ENCODE measurements at regions not wholly inside any gene's neighbourhood (a gene's known extent, or its start where the extent isn't known, plus 50 kb on each side); places are given as distances from the start of the nearest gene placed in this dataset.

DNA sequence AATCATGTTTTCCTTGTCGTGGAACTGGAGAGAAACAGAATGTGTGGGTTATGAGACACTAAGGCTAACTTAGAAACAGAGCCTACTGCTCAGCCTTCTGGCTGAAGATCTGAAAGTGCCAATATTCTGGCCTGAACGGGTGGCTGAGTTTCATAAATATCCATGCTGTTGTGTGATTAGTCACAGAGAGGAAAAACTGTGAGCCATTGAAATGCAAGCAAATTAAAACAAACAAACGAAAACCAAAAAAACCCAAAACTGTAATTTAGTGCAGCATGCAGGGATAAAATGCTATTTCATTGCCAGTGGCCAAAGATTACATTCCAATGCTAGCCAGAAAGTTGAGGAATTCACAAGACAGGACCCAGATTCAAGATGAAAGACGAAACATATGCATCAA lies 315.1 kb downstream of the UBE3D start:
- no peak overlapping the region for H3K4me3 ChIP-seq (ENCODE audit: low read depth in 2 of 2, low read length in 1 of 2)
- H3K36me3 ChIP-seq (replicated peaks in 1 of 2; ENCODE audit: control insufficient read depth in 1 of 2, insufficient read depth in 2 of 2, low read length in 1 of 2) = no peaks in the 10 kb centered on the region
- H3K9me2 ChIP-seq = no peaks in the 10 kb centered on the region
- H3K4me1 ChIP-seq (ENCODE audit: control insufficient read depth in 1 of 2, insufficient read depth in 2 of 2, low read depth in 1 of 2, low read length in 1 of 2) = no peaks in the 10 kb centered on the region
- ChIA-PET CTCF (no interaction called here), POLR2A (no interaction called here)
- no peaks in the 10 kb centered on the region for H3F3A ChIP-seq (replicated peaks; ENCODE audit: insufficient read depth)
- H3K27ac ChIP-seq (ENCODE audit: low read depth in 2 of 2, low read length in 1 of 2) = no peak overlapping the region
- no peak for DNase-seq
- no peak overlapping the region for H2AFZ ChIP-seq (ENCODE audit: low read depth)
- H3K79me2 ChIP-seq (ENCODE audit: insufficient read depth) = no peaks in the 10 kb centered on the region
- H4K20me1 ChIP-seq (ENCODE audit: insufficient read depth) = no peaks in the 10 kb centered on the region
- TF ChIP-seq, protein P1, sequence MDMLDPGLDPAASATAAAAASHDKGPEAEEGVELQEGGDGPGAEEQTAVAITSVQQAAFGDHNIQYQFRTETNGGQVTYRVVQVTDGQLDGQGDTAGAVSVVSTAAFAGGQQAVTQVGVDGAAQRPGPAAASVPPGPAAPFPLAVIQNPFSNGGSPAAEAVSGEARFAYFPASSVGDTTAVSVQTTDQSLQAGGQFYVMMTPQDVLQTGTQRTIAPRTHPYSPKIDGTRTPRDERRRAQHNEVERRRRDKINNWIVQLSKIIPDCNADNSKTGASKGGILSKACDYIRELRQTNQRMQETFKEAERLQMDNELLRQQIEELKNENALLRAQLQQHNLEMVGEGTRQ (IDR thresholded peaks at IDR 0.05; ENCODE audit: borderline replicate concordance, low read depth, low read length) = no peak
- TF ChIP-seq GABPA (IDR thresholded peaks at IDR 0.05; ENCODE audit: low read depth) = no peak
- no peak for TF ChIP-seq TEAD4 (IDR thresholded peaks at IDR 0.05; ENCODE audit: borderline replicate concordance, insufficient read depth)
- TF ChIP-seq, protein P2, sequence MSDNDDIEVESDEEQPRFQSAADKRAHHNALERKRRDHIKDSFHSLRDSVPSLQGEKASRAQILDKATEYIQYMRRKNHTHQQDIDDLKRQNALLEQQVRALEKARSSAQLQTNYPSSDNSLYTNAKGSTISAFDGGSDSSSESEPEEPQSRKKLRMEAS (IDR thresholded peaks at IDR 0.05; ENCODE audit: low read depth) = no peak
- TF ChIP-seq, protein P3, sequence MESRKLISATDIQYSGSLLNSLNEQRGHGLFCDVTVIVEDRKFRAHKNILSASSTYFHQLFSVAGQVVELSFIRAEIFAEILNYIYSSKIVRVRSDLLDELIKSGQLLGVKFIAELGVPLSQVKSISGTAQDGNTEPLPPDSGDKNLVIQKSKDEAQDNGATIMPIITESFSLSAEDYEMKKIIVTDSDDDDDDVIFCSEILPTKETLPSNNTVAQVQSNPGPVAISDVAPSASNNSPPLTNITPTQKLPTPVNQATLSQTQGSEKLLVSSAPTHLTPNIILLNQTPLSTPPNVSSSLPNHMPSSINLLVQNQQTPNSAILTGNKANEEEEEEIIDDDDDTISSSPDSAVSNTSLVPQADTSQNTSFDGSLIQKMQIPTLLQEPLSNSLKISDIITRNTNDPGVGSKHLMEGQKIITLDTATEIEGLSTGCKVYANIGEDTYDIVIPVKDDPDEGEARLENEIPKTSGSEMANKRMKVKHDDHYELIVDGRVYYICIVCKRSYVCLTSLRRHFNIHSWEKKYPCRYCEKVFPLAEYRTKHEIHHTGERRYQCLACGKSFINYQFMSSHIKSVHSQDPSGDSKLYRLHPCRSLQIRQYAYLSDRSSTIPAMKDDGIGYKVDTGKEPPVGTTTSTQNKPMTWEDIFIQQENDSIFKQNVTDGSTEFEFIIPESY (IDR thresholded peaks at IDR 0.05; ENCODE audit: borderline replicate concordance, low read depth) = no peak
- TF ChIP-seq SIN3A (IDR thresholded peaks at IDR 0.05; ENCODE audit: borderline replicate concordance, low read depth, low read length) = no peak
- no peak for TF ChIP-seq TCF12 (IDR thresholded peaks at IDR 0.05)
- TF ChIP-seq, protein P4, sequence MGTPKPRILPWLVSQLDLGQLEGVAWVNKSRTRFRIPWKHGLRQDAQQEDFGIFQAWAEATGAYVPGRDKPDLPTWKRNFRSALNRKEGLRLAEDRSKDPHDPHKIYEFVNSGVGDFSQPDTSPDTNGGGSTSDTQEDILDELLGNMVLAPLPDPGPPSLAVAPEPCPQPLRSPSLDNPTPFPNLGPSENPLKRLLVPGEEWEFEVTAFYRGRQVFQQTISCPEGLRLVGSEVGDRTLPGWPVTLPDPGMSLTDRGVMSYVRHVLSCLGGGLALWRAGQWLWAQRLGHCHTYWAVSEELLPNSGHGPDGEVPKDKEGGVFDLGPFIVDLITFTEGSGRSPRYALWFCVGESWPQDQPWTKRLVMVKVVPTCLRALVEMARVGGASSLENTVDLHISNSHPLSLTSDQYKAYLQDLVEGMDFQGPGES (IDR thresholded peaks at IDR 0.05; ENCODE audit: low read depth, low read length) = no peak
- no peak for TF ChIP-seq TAF1 (IDR thresholded peaks at IDR 0.05; ENCODE audit: borderline replicate concordance, low read depth, low read length)
- no peak for TF ChIP-seq NFIC (IDR thresholded peaks at IDR 0.05; ENCODE audit: borderline replicate concordance)
- no peak for TF ChIP-seq FOXJ3 (CRISPR knock-in tag; IDR thresholded peaks at IDR 0.05)
- no peak for TF ChIP-seq YY1 (IDR thresholded peaks at IDR 0.05; ENCODE audit: low read depth)
- no peak for TF ChIP-seq CHD2 (IDR thresholded peaks at IDR 0.05; ENCODE audit: low read length, partially characterized antibody)
- TF ChIP-seq FOXM1 (IDR thresholded peaks at IDR 0.05; ENCODE audit: low read depth) = no peak
- TF ChIP-seq MEF2A (IDR thresholded peaks at IDR 0.05; ENCODE audit: borderline replicate concordance, low read depth) = no peak
- TF ChIP-seq MXI1 (IDR thresholded peaks at IDR 0.05; ENCODE audit: low read depth, low read length) = no peak
- TF ChIP-seq EZH2phosphoT487 (IDR thresholded peaks at IDR 0.05; ENCODE audit: borderline replicate concordance, low read depth) = no peak
- 62% methylated on average over 4 of the region's 4 CpGs for WGBS (ENCODE audit: low lambda C conversion rate)
- no peak overlapping the region for H3K4me2 ChIP-seq
- H3K9me3 ChIP-seq = no peaks in the 10 kb centered on the region
- no peak overlapping the region for H3K9ac ChIP-seq
- H3K27me3 ChIP-seq (ENCODE audit: insufficient read depth) = no peaks in the 10 kb centered on the region

Measured in SK-N-SH (cell line).